Liver (tissue), 2 donors: ENCODE measurements at regions not wholly inside any gene's neighbourhood (a gene's known extent, or its start where the extent isn't known, plus 50 kb on each side); places are given as distances from the start of the nearest gene placed in this dataset.

Experiments used
- CTCF ChIP-seq: fragments of 150-350 bp; IDR thresholded peaks from 2 replicates; pipeline ENCODE4 v1.5.1; 2017; ENCODE audit warnings: improper control_type of control experiment, low read depth, low read length; ENCODE audit not compliant: missing input control
- ZBTB33 ChIP-seq: IDR thresholded peaks from 2 replicates; pipeline ENCODE4 v1.6.1; 2016; ENCODE audit warnings: antibody characterized with exemption
- donor health status: healthy.

- no peak for TF ChIP-seq CTCF
- TF ChIP-seq ZBTB33 = no peak
Observed at GRCh38 chr1:199102239-199102638, 463.4 kb downstream of the PTPRC start.
